ENCODE measurements at regions not wholly inside any gene's neighbourhood (a gene's known extent, or its start where the extent isn't known, plus 50 kb on each side); places are given as distances from the start of the nearest gene placed in this dataset.

DNA sequence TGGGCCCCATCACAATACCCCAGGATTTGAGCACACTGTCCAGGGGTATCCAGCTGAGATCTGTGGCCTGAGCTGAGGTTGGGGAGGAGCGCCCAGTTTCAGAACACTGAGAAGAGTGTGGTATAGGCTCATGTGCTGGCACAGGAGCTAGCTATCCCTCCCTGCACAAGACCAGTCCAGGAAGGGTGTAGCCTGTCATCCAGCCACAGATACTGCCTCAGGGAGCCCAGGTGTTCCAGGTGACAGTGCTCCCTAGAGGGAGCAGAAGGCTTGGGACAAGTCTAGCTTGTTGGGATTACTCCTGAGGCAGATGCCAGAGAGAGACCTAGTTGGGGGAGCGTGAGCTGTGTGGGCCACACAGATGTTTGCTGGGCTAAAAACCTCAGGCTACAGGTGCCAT lies 79.6 kb upstream of the GLRA2 start:
- TF ChIP-seq, protein P1, sequence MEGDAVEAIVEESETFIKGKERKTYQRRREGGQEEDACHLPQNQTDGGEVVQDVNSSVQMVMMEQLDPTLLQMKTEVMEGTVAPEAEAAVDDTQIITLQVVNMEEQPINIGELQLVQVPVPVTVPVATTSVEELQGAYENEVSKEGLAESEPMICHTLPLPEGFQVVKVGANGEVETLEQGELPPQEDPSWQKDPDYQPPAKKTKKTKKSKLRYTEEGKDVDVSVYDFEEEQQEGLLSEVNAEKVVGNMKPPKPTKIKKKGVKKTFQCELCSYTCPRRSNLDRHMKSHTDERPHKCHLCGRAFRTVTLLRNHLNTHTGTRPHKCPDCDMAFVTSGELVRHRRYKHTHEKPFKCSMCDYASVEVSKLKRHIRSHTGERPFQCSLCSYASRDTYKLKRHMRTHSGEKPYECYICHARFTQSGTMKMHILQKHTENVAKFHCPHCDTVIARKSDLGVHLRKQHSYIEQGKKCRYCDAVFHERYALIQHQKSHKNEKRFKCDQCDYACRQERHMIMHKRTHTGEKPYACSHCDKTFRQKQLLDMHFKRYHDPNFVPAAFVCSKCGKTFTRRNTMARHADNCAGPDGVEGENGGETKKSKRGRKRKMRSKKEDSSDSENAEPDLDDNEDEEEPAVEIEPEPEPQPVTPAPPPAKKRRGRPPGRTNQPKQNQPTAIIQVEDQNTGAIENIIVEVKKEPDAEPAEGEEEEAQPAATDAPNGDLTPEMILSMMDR (IDR thresholded peaks at IDR 0.05): no peak
- no peak for TF ChIP-seq POLR2A (IDR thresholded peaks at IDR 0.05)

Data from vagina (tissue), 2 donors.